CD1c-positive myeloid dendritic cell (primary cell): ENCODE measurements at regions not wholly inside any gene's neighbourhood (a gene's known extent, or its start where the extent isn't known, plus 50 kb on each side); places are given as distances from the start of the nearest gene placed in this dataset.

Source experiments
- DNase-seq: peaks from one replicate; pipeline ENCODE4 v3.0.0-alpha.2; 2016; ENCODE audit errors: extremely low spot score

DNA sequence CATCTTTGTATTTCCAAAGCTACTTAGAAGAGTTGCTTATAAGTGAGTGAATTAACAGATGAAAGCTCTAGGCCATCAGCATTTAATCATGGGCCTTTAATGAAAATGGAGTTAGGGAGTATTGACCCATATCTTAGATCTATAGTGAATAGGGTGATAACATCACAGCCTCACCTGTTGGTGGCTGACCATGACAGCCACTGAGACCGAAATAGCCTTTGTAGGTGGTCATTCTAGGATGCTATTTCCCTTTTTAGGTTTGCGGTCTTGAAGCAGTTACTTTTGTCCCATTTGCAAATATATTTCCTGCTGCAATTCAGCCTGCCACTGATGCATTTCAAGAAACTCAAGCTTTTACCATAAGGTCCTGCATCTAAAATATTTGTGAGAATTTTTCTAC, 410.1 kb upstream of the LYPLAL1 start:
- DNase-seq = no peak

DNA sequence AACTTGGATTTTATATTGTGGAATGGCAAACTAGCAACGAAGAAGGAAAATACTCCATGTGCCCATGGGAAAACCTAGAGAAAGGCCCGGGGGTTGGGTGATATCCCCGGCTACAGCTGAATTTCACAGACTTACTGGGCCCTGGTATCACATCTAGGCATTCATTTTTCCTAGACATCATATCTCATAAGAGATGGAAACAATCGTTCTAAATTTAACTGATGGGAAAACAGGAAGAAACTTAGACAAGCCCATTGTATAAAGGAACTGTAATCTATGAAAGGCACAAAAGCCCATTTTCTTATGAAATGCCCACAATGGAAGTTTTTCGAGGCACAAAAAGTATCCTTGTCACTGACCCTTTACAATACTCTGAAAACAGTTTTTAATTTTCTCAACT, 407.9 kb upstream of the LYPLAL1 start:
- no peak for DNase-seq

DNA sequence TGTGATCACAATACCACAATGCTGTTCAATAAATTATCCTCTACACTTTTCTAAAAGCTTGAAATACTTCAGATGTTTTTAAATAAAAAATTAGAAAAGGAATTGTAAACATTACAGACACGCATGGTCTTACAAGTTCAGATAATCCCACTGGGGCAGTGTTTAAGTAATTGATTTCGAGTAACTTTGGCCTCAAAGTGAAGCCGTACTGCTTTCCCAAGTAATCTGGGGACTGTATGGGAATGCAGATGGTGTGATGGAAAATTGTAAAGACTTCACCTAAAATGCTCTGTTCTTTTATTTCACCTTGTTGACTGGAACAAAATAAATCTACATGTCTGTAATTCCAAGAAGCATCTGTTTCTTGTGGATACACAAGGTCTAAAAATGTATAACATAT, 401.7 kb upstream of the LYPLAL1 start:
- DNase-seq = no peak

DNA sequence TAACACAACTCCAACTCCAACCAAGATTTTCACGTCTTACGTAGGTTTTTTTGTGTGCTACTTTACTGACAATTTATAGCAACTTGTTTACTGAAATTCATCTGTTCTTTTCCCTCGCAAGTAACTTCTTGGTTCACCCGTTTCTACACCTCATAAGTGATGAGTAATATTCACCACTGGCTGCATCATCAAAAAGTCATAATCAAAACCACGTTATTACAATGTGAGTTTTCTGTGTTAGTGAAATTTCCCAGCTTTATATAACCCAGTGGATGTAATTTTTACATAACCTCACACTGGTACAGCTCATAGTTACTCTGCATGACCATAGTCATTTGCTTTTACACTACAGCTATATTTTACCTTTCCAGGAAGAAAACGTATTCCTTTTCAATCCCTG, 401.1 kb upstream of the LYPLAL1 start:
- no peak for DNase-seq

DNA sequence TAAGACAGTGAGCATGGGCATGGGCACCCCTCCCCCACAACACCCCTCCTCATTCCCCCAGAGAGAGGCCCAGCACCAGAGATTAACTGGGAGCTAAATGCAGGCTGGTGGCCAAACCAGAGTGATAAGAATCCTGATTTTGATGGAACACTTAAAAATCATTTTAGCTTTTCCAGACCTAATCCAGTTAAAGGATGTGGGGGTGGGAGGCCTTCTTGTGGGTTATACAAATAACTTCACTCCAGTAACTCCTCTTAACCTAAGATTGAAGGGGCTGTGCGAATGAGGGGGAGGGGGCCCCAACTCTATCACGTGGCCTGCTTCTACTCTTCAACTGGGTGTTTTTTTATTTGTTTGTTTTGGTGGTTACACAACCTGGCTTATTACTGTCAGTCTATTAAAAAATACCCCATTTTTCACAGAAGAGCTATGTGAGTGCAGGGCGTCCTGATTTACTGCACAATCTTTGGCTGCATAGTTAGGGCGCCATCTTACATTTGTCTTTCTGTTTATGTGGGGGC, 398.1 kb upstream of the LYPLAL1 start:
- DNase-seq = no peak

DNA sequence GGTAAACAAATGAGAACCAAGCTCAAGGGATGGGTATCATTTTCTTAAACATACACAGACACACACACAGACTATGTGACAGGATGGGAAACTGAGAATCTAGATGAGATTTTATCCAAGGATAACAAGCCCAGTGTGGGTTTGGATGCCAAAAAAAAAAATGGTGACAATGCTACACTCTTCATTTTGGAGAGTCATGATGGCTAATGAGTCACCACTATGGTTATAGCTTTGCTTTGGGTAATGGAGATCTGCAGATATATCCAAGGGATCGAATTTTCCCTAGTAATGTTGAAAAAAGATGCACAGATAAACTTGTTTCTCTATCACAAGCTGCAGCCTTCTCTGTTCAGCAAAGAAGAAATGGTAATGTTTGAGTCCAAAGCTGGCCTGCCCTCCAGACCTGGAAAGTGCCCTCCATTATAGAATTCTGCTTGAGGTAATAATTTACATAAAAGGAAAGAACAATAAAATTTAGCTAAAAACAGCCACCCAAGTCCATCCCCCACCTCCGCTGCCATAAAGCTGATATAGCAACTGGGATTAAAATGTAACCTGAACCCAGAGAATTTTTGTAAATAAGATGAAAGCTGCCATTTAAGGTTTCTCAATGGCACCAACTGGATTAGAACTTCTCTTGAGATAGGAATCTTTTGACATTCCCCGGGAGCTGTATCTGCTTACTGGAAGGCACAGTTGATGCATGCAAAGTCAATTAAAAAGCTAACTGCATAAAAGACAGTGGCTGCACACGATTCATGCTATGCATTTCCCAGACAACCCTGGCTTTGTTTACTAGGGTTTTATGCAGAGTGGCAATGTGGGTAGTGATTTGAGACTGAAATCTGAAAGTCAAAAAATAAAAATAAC, 395.2 kb upstream of the LYPLAL1 start:
- no peak for DNase-seq

DNA sequence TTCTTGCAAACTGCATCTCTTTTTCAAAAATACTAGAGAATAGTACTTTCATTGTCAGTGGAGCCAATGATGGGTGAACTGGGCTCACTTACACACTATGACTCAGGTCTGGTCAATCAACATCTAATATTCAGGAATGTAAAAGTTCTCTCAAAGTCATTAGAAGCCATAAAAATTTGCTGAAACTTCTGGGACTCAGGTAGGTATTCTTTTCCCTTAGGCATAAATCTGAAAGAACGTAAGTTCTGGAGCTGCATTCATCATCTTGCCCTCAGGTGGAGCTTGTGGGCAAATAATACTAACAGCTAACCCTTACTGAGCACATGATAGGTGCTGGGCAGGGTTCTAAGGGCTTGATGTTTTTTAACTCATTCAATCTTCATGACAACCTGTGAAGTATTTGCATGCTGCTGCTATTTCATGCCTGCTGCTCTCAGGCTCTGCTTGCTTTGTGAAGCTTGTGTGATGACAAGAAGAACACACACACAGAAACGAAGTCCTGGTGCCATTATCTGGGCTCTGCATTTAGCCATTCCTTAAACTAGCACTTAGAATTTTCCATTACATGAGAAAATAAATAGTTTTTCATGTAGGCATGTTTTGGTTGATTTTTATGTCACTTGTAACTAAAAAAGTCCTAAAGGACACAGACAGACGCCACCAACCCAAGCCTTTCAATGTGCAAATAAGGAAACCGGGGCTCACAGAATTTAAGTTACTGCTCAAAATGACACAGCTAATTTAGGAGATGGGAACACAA, 394.2 kb upstream of the LYPLAL1 start:
- DNase-seq = no peak

DNA sequence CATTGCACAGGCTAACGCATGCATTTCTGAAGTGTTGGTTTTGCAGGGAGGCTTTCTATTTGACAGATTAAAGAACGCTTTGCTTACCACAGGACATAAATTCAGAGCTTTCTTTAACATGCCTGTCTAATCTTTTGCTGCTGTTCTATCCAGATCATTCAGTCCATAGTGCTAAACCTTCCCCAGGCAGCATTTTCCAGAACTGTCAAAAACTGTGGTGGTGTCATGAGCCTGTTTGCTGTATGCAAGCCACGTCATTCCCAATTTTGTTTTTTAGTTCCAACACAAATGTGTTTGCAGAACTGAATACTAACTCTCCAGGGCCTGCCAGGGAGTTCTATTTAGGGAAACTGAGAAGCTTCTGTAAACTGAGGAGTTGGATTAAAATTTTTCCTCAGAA, 390.5 kb upstream of the LYPLAL1 start:
- no peak for DNase-seq

DNA sequence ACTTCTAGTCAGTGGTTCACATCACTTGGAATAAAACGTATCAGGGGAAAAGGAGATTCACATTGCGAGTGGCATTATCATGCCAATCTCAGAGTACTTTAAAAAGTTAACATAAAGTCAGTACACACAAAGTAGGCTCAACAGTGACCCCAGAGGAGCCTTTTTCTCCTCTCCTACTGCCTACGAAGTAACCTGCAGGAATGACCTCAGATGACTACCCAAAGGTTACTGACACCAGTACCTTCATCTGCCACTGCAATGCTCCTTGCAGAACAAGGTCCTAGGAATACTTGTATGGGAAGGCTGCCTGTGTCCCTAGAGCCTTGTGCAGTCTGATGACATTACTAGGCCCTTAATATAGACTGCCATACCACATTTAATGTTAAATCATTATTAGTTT, 389.8 kb upstream of the LYPLAL1 start:
- no peak for DNase-seq

DNA sequence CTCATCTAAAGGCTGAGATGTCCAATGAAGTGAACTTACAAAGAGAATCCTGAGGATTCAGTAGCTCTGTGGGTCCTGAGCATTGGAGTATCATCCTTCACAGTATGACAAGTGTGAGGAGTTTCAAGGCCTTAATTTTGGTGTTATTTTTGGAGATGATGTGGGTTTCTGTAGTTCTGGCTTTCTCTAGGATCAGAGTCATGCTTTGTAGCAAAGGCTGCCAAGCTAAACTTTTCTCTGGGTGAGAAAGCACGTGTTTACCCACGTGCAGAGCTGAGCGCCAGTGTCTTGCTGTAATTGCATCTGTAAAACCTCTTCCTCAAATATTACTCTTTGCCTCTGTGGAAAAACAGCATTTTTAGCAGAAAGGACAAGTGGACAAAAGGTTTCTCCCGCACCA, 387.8 kb upstream of the LYPLAL1 start:
- DNase-seq = no peak

DNA sequence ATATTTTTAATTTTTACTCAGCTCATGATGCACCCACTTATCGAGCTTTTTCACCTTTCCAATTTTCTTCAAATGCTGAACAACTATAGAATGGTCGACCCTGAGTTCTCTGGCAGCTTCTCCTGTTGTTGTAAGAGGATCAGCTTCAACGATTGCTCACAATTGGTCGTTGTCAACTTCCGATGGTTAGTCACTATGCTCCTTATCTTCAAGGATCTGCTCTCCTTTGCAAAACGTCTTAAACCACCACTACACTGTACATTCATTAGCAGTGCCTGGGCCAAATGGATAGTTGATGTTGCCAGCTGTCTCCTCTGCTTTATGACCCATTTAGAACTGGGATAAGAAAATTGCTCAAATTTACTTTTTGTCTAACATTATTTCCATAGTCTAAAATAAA, 385.9 kb upstream of the LYPLAL1 start:
- no peak for DNase-seq

DNA sequence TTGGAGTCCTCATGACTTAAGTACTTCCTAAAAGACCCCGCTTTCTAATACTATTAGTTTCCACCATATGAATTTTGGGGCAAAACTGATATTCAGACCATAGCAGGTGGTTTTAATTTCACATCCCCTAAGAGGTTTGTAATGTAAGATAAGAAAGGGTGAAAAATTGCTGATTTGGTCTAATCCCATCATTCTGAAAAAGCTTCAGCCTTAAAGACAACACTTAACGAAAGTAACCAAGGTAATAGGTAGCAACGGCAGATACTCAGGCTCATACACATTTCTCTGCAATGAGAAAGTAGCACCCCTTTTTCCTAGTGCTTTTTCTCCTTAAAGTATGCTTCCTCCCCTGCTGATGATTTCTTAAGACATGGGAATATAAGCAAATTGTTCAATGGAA, 376.9 kb upstream of the LYPLAL1 start:
- DNase-seq = no peak

DNA sequence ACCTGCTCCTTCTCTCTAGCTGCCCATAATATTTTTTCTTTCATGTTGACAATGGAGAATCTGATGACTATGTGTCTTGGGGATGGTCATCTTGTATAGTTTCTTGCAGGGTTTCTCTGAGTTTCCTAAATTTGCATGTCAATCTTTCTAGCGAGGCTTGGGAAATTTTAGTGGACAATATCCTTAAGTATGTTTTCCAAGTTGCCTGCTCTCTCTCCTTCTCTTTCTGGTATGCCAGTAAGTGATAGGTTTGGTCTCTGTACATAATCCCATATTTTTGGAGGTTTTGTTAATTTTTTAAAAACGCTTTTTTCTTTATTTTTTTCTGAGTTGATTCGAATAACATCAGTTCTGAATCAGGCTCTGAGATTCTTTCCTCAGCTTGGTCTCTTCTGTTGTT, 370.9 kb upstream of the LYPLAL1 start:
- DNase-seq = no peak

DNA sequence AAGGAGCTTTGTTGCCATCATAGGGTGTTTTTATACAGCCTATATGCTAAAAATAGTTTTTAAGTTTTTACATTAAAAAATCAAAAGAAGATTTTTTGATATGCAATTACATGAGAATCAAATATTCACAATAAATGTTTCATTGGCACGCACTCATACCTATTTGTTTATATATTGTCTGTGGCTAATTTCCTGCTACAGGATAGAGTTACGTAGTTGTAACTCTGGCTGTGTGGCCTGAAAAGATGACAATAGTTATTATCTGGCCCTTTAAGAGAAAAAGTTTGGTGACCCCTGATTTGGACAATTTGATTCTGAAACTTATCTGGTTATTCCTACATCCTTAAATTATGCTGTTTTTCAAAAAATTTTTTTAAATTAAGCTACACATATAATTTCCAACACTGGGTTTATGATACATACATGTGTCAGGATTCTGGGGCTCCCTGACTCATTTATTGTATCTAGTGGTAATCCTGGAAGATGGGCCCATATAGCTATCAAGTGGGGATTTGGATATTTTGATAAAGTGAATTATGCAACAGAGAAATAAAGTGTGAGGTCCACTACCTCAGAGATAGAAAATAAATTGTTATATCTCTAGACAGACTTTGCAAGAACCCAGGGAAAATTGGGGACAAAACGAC, 370.2 kb upstream of the LYPLAL1 start:
- DNase-seq = no peak

DNA sequence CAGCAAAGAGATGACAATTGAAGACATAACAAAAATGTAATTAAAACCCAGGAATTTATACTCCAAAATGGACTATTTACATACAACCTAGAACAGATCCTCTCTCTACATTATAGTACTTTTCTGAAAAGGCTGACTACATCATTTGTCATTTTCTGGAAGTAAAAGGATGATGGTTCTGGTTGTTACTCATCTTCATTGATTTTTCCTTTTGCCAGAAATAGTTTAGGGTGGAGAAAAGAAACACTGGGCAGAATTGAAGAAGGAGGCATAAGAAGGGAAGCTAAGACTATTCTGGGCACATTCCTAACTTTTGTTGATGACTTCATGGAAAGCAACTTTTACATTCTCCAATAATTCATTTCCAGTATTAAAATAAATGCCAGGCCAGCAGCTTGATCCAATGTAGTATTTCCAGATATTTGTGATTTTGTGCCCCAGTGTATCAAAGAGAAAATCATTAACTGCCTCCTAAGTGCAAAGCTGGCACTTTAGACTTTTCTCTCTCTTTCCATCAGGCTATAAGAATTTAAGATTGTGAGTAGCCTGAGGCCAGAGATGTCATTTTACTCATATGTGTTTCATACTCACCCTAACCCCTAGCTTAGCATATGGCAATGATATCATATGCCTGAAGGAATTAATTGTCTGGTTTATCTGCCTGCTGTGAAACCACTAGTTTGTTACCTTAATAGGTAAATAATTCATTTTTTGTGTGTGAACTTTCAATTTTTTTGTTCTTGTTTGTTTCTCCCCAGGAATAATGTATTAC, 369.5 kb upstream of the LYPLAL1 start:
- no peak for DNase-seq

DNA sequence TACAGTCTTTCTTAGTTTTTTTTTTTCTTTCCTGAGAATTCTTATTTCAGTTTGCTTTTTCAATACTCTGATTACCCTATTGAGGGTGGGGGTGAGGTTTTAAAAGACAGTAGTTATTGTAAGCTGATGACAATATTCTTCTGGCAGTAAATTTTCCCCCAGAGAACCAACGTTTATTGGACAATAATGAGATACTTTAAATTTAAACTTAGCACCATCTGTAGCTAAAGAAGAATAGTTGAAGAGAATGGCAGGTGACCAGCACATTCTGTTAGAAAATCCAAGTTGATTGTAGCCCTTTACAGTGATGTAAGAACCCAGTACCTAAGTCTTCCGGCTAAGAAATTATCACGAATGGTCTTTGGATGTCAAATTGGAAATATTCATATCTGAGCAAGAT, 364.6 kb upstream of the LYPLAL1 start:
- DNase-seq = no peak

DNA sequence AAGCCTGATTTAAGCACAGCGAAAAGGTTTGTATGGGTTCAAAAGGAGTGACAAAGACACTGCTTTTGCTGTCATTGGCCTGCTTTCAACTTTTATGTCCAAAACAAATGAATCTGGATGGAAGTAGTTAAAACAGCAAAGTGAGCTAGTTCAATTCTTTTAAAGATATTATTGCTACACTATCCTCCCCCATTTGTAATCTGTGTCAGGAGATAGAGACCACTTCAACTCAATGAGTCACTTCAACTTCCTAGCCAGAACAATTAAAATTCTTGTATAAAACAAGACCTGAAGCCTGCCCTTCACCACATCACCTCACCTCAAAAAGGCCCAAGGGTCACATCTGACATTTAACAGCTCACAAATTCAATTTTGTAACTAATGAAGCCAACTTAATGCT, 364.1 kb upstream of the LYPLAL1 start:
- DNase-seq = no peak

DNA sequence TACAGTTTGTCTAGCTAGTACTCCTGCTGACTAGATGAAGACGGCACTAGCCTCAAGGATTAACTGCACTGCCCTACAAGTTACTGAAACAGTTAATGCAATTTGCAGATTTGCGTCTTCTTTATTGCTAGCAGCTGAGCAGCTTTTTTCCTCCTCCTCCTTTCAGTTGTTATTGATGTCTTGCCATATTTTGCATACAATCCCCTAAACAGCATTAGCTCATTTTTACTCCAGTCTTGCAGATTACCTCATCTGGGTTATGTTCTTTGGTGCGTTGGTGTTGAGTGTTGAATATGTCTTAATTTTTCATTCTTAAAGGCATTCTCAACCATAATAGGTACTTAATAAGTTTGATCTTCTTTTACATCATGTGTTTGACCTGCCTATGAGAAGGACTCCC, 363.4 kb upstream of the LYPLAL1 start:
- DNase-seq = no peak

DNA sequence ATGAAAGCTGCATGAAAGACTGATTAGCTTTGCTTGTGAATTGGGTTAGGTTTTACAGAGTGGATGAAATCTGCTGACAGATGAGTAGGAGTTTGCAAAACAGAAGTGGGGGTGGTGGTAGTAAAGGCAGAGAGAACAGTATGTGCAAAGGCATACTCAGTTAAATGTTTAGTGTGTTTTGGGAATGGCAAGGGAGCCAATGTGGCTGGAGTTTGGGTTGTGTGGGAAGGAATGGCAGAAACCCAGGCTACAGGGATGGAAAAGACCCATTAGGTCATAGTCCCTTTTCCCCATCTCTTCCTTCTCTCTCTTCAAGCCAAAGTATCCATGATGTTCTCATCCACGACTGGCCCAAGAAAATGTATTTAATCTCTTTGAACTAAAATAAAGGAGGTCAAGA, 362.2 kb upstream of the LYPLAL1 start:
- DNase-seq = no peak

DNA sequence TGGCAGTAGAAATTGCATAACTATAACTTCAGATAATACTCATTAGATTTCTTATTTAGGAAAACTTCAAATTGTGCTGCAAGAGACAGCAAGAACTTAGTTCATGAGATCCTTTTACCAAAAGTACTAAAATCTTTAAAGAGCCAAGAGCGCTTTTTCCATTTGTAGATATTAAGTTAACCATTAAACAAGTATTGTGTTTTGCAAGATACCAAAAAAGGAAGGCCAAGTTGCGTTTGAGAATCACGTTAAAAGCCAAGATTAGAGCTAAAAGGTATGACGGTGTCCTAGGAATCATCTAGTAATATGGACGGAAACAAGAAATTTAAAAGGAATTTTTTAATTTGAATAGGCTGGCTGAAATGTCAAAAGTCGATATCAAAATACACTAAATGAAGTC, 361.3 kb upstream of the LYPLAL1 start:
- no peak for DNase-seq

DNA sequence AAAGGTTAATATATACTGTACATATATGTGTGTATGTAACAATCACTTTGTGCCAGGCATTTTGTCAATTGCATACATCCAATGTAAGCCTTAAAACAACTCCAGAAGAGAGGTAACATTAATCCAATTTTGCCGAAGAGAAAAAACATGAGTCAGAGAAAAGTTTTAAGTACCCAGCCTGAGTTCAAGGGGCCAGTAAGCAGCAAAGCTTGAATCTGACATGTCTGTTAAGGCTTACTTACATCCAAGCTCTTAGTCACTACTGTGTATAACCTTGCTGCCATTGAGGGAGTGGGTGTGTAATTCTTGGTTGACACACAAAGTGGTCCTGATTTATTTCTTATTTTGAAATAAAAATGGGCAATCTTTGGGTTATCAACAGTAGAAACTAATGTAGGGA, 360.4 kb upstream of the LYPLAL1 start:
- no peak for DNase-seq

DNA sequence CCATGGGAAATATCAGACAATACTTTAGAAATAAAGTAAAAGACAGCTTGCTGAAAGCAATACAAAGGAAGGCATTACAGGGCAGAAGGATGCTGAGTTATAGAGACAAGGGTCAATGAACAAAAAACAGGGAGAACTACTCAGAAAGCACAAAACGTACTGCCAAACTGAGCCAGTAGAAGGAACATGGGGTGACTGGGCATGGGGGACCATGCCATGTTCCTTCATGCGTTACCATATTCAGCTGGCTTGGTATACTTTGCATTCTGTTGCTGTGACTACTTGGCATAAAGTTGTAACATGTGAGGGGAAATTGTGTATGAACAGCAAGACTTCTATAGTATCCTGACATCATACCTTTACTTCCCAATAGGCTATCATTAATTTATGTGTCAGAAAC, 358.6 kb upstream of the LYPLAL1 start:
- DNase-seq = no peak
